ENCODE measurements at regions not wholly inside any gene's neighbourhood (a gene's known extent, or its start where the extent isn't known, plus 50 kb on each side); places are given as distances from the start of the nearest gene placed in this dataset.

DNA sequence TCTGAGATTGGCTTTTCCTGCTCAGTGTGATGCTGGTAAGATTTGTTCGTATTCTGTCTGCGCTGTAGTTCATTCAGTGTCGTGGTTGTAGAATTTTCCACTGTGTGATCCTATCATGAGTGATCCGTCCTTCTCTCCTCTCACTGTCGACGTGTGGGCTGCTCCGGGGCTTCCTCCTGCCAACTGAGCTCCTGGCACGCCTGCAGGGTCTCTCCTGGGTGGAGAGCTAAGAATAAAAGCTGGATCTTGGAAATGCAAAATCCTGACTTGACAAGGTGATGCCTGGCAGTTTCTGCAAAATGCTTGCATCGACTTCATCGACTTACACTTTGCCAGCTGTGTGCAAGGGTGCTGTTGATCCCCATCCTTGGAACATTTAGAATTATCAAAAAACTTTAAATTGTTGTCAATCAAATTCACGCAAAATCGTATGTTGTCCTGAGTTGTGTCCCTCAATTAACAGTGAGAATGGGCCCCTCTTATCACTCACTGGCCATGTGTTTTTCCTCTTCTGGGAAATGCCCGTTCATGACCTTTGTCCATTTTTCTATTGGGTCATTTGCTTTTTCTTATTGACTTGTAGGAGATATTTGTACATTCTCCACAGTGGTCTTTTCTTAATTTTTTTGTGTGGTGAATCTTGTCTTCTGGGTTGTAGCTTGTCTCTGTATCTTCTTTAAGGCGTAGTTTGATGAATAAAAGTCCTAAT lies 125.5 kb downstream of the CRYAA start:
- TF ChIP-seq EZH2 (IDR thresholded peaks at IDR 0.05): no peak
- TF ChIP-seq, protein P1, sequence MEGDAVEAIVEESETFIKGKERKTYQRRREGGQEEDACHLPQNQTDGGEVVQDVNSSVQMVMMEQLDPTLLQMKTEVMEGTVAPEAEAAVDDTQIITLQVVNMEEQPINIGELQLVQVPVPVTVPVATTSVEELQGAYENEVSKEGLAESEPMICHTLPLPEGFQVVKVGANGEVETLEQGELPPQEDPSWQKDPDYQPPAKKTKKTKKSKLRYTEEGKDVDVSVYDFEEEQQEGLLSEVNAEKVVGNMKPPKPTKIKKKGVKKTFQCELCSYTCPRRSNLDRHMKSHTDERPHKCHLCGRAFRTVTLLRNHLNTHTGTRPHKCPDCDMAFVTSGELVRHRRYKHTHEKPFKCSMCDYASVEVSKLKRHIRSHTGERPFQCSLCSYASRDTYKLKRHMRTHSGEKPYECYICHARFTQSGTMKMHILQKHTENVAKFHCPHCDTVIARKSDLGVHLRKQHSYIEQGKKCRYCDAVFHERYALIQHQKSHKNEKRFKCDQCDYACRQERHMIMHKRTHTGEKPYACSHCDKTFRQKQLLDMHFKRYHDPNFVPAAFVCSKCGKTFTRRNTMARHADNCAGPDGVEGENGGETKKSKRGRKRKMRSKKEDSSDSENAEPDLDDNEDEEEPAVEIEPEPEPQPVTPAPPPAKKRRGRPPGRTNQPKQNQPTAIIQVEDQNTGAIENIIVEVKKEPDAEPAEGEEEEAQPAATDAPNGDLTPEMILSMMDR (IDR thresholded peaks at IDR 0.05): no peak
